HepG2 (cell line): ENCODE measurements at regions not wholly inside any gene's neighbourhood (a gene's known extent, or its start where the extent isn't known, plus 50 kb on each side); places are given as distances from the start of the nearest gene placed in this dataset.

ENCODE experiments used
- ATAC-seq: fragments of 200-7000 bp; cut with Tn5 transposase; 3 replicates; pipeline ENCODE4 v1.9.1; 2020; ENCODE audit warnings: mild to moderate bottlenecking, moderate library complexity
- BruUV-seq: library from RNA; stranded (reverse); fragments of 400-500 nt; replicated peaks from 2 replicates; lab custom pipeline; 2021; lab: Mats Ljungman, UMichigan
- CTCF ChIA-PET: fragments of 300-600 bp; formaldehyde crosslinking; extraction: SDS; loops from one replicate; lab custom pipeline; 2021; ENCODE audit warnings: low total read pairs, inconsistent platforms, low intra/inter-chr PET ratio; lab: Yijun Ruan, JAX
- POLR2A ChIA-PET: fragments of 350-600 bp; sonication (Branson Sonifier 250); formaldehyde crosslinking; loops from one replicate; lab custom pipeline; 2020; ENCODE audit warnings: antibody characterized with exemption, inconsistent platforms; lab: Yijun Ruan, JAX
- DNase-seq: peaks from one replicate; pipeline ENCODE4 v3.0.0-alpha.2; 2015; ENCODE audit warnings: low spot score
- FAIRE-seq: peaks from 3 replicates; lab custom pipeline; 2011; peaks lifted over from hg19 to GRCh38; lab: Jason Lieb, UNC
- H2AFZ ChIP-seq: one replicate; pipeline ENCODE4 v1.6.1; 2011; ENCODE audit warnings: low read length, inconsistent platforms
- H3K27ac ChIP-seq: fragments of 300-600 bp; 3 replicates; pipeline ENCODE4 v1.8.0; 2011; ENCODE audit warnings: mixed run types, mild to moderate bottlenecking, mixed read lengths, low read length, inconsistent platforms; ENCODE audit not compliant: insufficient read depth; ENCODE audit errors: extremely low read length
- H3K27me3 ChIP-seq, 2 experiments: fragments of 200-600 bp in 1 of 2; 2 replicates in 1 of 2; 3 replicates in 1 of 2; pipeline versions ENCODE4 v1.6.0 to v1.8.0; 2011; ENCODE audit warnings: low read length in 2 of 2, mild to moderate bottlenecking in 2 of 2, moderate library complexity in 2 of 2, inconsistent platforms in 1 of 2; ENCODE audit not compliant: insufficient read depth in 2 of 2, control insufficient read depth in 1 of 2
- H3K36me3 ChIP-seq, 2 experiments: fragments of 200-600 bp in 1 of 2; replicated peaks in 1 of 2; 2 replicates in 1 of 2; 3 replicates in 1 of 2; pipeline versions ENCODE4 v1.5.1 to v1.8.0; 2011; ENCODE audit warnings: low read length in 2 of 2, inconsistent platforms in 1 of 2; ENCODE audit not compliant: insufficient read depth in 2 of 2, control insufficient read depth in 1 of 2
- H3K4me1 ChIP-seq: 2 replicates; pipeline ENCODE4 v1.5.1; 2012; ENCODE audit warnings: low read length, inconsistent platforms; ENCODE audit not compliant: insufficient read depth
- H3K4me2 ChIP-seq: 2 replicates; pipeline ENCODE4 v1.6.0; 2011; ENCODE audit warnings: low read depth, low read length, inconsistent platforms
- H3K4me3 ChIP-seq, 3 experiments: fragments of 200-600 bp in 1 of 3; sonication (generic), shearing (Covaris generic) in 1 of 3; replicated peaks in 1 of 3; 2 replicates each; pipeline ENCODE4 v1.5.1; 2011 to 2016; ENCODE audit warnings: low read length in 3 of 3, inconsistent platforms in 2 of 3, low read depth in 2 of 3, mild to moderate bottlenecking in 2 of 3, control low read depth in 1 of 3, mixed read lengths in 1 of 3; ENCODE audit not compliant: insufficient read depth in 1 of 3
- H3K79me2 ChIP-seq: one replicate; pipeline ENCODE4 v1.6.1; 2011; ENCODE audit warnings: low read length, inconsistent platforms; ENCODE audit not compliant: insufficient read depth
- H3K9ac ChIP-seq: 2 replicates; pipeline ENCODE4 v1.6.0; 2011; ENCODE audit warnings: mild to moderate bottlenecking, low read depth, low read length, inconsistent platforms; ENCODE audit not compliant: insufficient read depth
- H3K9me3 ChIP-seq: 2 replicates; pipeline ENCODE4 v1.5.1; 2012; ENCODE audit warnings: mild to moderate bottlenecking, low read length
- H4K20me1 ChIP-seq: 2 replicates; pipeline ENCODE4 v1.6.0; 2011; ENCODE audit warnings: inconsistent platforms, mild to moderate bottlenecking, low read length, moderate library complexity; ENCODE audit not compliant: insufficient read depth
- CC2D1A ChIP-seq: sonication (generic); formaldehyde crosslinking; IDR thresholded peaks from 2 replicates; pipeline ENCODE4 v1.8.1; 2023; ENCODE audit warnings: mild to moderate bottlenecking, missing genetic modification reagents
- EED ChIP-seq: sonication (generic); formaldehyde crosslinking; IDR thresholded peaks from 2 replicates; pipeline ENCODE4 v1.5.0; 2020; ENCODE audit warnings: mild to moderate bottlenecking, missing genetic modification reagents
- KAT8 ChIP-seq: IDR thresholded peaks from 2 replicates; pipeline ENCODE4 v1.6.1; 2016; ENCODE audit warnings: missing genetic modification reagents, missing compliant biosample characterization
- KDM6A ChIP-seq: IDR thresholded peaks from 2 replicates; pipeline ENCODE4 v1.6.1; 2016; ENCODE audit warnings: low read depth
- RBM22 ChIP-seq: fragments of 200-400 bp; formaldehyde crosslinking; optimal IDR thresholded peaks from 2 replicates; pipeline ENCODE3; 2017; ENCODE audit warnings: mild to moderate bottlenecking, low read length, moderate library complexity
- ZNF484 ChIP-seq: sonication (generic); formaldehyde crosslinking; IDR thresholded peaks from 2 replicates; pipeline ENCODE4 v1.5.1; 2020; ENCODE audit warnings: mild to moderate bottlenecking, low read depth, missing genetic modification reagents, borderline replicate concordance
- ZSCAN31 ChIP-seq: sonication (generic); formaldehyde crosslinking; IDR thresholded peaks from 2 replicates; pipeline ENCODE4 v1.5.0; 2020; ENCODE audit warnings: low read depth, mild to moderate bottlenecking, missing genetic modification reagents
- WGBS: methylation state at CpG from one replicate; pipeline ENCODE4 v1.1.6; 2017; ENCODE audit warnings: low lambda C conversion rate; 5-methylcytosine and 5-hydroxymethylcytosine counted together
- in situ Hi-C: cut with HindIII; loops from 2 replicates; pipeline ENCODE4 v1.10.0; 2017; ENCODE audit warnings: low pct_unique_long_range_greater_than_20kb; ENCODE audit not compliant: extremely low pct_ligation_motif_present
- intact Hi-C: fragments of 100-400 bp; cut with micrococcal nuclease; formaldehyde crosslinking; loops from one replicate; pipeline ENCODE4 v1.10.0; 2022; ENCODE audit not compliant: unreplicated experiment
- TF ChIP-seq, protein P1 (sequence below): sonication (generic); formaldehyde crosslinking; IDR thresholded peaks from 2 replicates; pipeline ENCODE4 v1.8.0; 2022; ENCODE audit warnings: low read depth, missing genetic modification reagents
- TF ChIP-seq, protein P2 (sequence below): sonication (generic); formaldehyde crosslinking; IDR thresholded peaks from 2 replicates; pipeline ENCODE4 v1.4.0; 2020; ENCODE audit warnings: missing genetic modification reagents
- TF ChIP-seq, protein P3 (sequence below): sonication (generic); formaldehyde crosslinking; IDR thresholded peaks from 2 replicates; pipeline ENCODE4 v1.5.0; 2020; ENCODE audit warnings: mild to moderate bottlenecking, missing genetic modification reagents

DNA sequence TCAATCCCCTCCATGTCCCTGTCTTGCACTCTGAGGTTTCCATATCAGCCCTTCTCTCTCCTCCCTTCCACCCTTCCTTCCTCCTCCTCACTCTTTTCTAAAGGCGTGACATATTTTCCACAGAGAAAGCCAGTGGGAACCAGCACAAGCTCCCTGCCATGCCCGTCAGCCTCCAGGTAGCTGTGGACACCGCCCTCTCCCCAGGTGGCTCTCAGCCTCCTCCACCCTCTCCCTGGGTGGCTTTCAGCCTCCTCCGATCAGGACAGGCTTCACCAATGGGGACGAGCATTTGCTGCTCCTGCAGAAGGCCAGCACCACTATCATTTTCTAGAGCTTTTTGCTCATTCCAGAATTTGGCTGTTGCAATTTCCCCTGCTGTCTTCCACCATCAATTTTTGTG is 236.6 kb downstream of the GADD45G start:
- no TSS peak for BruUV-seq
- TF ChIP-seq RBM22 (no peak), KAT8 (no peak)
- Histone ChIP-seq H3K4me1 (no peaks in the 10 kb centered on the region), H3K9ac (no peak overlapping the region), H3K9me3 (no peaks in the 10 kb centered on the region), H3K79me2 (no peaks in the 10 kb centered on the region), H3K27ac (no peak overlapping the region), H3K27me3 (peaks cover 1 to 18% of the 10 kb centered on the region in 2 experiments; a peak in 2 of 5 replicates), H3K4me2 (no peak overlapping the region), H3K36me3 (no peaks in the 10 kb centered on the region), H4K20me1 (no peaks in the 10 kb centered on the region), H3K4me3 (no peak overlapping the region), H2AFZ (no peak overlapping the region)
- ChIA-PET POLR2A (no interaction called here), CTCF (no interaction called here)
- DNase-seq (no peak), ATAC-seq (no peak), FAIRE-seq (no peak)
- 42% methylated on average over 5 of the region's 5 CpGs for WGBS
- in situ Hi-C loops: no loop called here
- intact Hi-C loops: no loop called here

DNA sequence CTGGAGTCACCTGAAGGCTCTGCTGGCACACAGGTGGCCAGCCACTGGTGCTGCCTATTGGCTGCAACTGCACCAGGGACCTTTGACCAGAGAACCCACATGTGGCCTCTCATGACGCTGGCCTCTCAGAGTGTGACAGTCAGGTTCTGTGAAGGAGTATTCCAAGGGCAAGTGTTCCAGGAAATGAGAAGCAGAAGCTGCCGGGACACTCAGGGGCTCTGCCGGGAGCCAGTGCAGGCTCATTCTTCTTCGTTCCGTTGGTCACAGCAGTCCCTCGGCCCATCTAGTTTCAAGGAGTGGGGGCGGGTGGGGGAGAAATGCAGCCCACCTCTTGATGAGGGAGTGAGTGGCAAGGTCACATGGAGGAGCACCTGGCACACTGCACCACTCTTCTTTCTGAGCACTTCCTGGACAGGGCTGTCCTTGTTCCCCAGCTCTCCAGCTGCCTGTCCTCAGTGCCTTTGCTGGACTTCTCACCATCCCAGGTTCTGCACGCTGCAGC is 237.5 kb downstream of the GADD45G start:
- H3K4me3 ChIP-seq: no peak overlapping the region
- ChIA-PET POLR2A (no interaction called here), CTCF (no interaction called here)
- H3K9me3 ChIP-seq: no peaks in the 10 kb centered on the region
- FAIRE-seq: no peak
- H3K27ac ChIP-seq: no peak overlapping the region
- no peaks in the 10 kb centered on the region for H4K20me1 ChIP-seq
- intact Hi-C loops: no loop called here
- H3K9ac ChIP-seq: no peak overlapping the region
- peaks cover 1 to 18% of the 10 kb centered on the region in 2 experiments; a peak in 2 of 5 replicates for H3K27me3 ChIP-seq
- H3K4me2 ChIP-seq: no peak overlapping the region
- H3K36me3 ChIP-seq: no peaks in the 10 kb centered on the region
- no peaks in the 10 kb centered on the region for H3K4me1 ChIP-seq
- in situ Hi-C loops: no loop called here
- WGBS: 50% methylated on average over 7 of the region's 8 CpGs
- DNase-seq: no peak
- no peak overlapping the region for H2AFZ ChIP-seq
- BruUV-seq: no TSS peak
- no peaks in the 10 kb centered on the region for H3K79me2 ChIP-seq
- ATAC-seq: no peak
- TF ChIP-seq, protein P1, sequence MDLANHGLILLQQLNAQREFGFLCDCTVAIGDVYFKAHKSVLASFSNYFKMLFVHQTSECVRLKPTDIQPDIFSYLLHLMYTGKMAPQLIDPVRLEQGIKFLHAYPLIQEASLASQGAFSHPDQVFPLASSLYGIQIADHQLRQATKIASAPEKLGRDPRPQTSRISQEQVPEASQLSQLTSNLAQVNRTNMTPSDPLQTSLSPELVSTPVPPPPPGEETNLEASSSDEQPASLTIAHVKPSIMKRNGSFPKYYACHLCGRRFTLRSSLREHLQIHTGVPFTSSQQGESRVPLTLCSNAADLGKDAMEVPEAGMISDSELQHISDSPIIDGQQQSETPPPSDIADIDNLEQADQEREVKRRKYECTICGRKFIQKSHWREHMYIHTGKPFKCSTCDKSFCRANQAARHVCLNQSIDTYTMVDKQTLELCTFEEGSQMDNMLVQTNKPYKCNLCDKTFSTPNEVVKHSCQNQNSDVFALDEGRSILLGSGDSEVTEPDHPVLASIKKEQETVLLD (CRISPR knock-in tag): no peak
- TF ChIP-seq KDM6A (CRISPR knock-in tag): no peak
- TF ChIP-seq ZSCAN31: no peak
- no peak for TF ChIP-seq ZNF484 (CRISPR knock-in tag)
- TF ChIP-seq, protein P2, sequence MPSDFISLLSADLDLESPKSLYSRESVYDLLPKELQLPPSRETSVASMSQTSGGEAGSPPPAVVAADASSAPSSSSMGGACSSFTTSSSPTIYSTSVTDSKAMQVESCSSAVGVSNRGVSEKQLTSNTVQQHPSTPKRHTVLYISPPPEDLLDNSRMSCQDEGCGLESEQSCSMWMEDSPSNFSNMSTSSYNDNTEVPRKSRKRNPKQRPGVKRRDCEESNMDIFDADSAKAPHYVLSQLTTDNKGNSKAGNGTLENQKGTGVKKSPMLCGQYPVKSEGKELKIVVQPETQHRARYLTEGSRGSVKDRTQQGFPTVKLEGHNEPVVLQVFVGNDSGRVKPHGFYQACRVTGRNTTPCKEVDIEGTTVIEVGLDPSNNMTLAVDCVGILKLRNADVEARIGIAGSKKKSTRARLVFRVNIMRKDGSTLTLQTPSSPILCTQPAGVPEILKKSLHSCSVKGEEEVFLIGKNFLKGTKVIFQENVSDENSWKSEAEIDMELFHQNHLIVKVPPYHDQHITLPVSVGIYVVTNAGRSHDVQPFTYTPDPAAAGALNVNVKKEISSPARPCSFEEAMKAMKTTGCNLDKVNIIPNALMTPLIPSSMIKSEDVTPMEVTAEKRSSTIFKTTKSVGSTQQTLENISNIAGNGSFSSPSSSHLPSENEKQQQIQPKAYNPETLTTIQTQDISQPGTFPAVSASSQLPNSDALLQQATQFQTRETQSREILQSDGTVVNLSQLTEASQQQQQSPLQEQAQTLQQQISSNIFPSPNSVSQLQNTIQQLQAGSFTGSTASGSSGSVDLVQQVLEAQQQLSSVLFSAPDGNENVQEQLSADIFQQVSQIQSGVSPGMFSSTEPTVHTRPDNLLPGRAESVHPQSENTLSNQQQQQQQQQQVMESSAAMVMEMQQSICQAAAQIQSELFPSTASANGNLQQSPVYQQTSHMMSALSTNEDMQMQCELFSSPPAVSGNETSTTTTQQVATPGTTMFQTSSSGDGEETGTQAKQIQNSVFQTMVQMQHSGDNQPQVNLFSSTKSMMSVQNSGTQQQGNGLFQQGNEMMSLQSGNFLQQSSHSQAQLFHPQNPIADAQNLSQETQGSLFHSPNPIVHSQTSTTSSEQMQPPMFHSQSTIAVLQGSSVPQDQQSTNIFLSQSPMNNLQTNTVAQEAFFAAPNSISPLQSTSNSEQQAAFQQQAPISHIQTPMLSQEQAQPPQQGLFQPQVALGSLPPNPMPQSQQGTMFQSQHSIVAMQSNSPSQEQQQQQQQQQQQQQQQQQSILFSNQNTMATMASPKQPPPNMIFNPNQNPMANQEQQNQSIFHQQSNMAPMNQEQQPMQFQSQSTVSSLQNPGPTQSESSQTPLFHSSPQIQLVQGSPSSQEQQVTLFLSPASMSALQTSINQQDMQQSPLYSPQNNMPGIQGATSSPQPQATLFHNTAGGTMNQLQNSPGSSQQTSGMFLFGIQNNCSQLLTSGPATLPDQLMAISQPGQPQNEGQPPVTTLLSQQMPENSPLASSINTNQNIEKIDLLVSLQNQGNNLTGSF: no peak
- no peak for TF ChIP-seq CC2D1A (CRISPR knock-in tag)
- TF ChIP-seq, protein P3, sequence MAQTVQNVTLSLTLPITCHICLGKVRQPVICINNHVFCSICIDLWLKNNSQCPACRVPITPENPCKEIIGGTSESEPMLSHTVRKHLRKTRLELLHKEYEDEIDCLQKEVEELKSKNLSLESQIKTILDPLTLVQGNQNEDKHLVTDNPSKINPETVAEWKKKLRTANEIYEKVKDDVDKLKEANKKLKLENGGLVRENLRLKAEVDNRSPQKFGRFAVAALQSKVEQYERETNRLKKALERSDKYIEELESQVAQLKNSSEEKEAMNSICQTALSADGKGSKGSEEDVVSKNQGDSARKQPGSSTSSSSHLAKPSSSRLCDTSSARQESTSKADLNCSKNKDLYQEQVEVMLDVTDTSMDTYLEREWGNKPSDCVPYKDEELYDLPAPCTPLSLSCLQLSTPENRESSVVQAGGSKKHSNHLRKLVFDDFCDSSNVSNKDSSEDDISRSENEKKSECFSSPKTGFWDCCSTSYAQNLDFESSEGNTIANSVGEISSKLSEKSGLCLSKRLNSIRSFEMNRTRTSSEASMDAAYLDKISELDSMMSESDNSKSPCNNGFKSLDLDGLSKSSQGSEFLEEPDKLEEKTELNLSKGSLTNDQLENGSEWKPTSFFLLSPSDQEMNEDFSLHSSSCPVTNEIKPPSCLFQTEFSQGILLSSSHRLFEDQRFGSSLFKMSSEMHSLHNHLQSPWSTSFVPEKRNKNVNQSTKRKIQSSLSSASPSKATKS (CRISPR knock-in tag): no peak
- TF ChIP-seq EED (CRISPR knock-in tag): no peak
